SK-N-SH (cell line): ENCODE measurements at regions not wholly inside any gene's neighbourhood (a gene's known extent, or its start where the extent isn't known, plus 50 kb on each side); places are given as distances from the start of the nearest gene placed in this dataset.
A peak's percentile ranks its signal among the peaks of the same experiment; 100 is the strongest.

Experiments used
- CTCF ChIA-PET: fragments of 300-600, 350-600 bp; formaldehyde crosslinking; extraction: SDS; loops from one replicate; lab custom pipeline; 2021; lab: Yijun Ruan, JAX
- POLR2A ChIA-PET: fragments of 350-600 bp; sonication (Branson Sonifier 250); formaldehyde crosslinking; extraction: SDS; loops from one replicate; lab custom pipeline; 2020; ENCODE audit warnings: antibody characterized with exemption, inconsistent platforms; lab: Yijun Ruan, JAX
- DNase-seq: peaks from one replicate; pipeline ENCODE4 v3.0.0; 2012
- H2AFZ ChIP-seq: fragments of 200-600 bp; sonication (generic); 2 replicates; pipeline ENCODE4 v1.8.1; 2016; ENCODE audit warnings: antibody characterized with exemption, mild to moderate bottlenecking, low read depth
- H3F3A ChIP-seq: fragments of 200-600 bp; sonication (generic); replicated peaks from 2 replicates; pipeline ENCODE3; 2016; ENCODE audit warnings: antibody characterized with exemption, mild to moderate bottlenecking; ENCODE audit not compliant: insufficient read depth
- H3K27ac ChIP-seq, 2 experiments: fragments of 200-500 bp in 1 of 2; fragments of 200-600 bp in 1 of 2; sonication (Bioruptor generic) in 1 of 2; sonication (generic), shearing (Covaris generic) in 1 of 2; 2 replicates each; pipeline versions ENCODE4 v1.5.1 to v1.6.1; 2014 to 2016; ENCODE audit warnings: low read depth in 2 of 2, inconsistent platforms in 1 of 2, low read length in 1 of 2, mild to moderate bottlenecking in 1 of 2, mixed read lengths in 1 of 2
- H3K27me3 ChIP-seq: fragments of 200-600 bp; sonication (generic), shearing (Covaris generic); 2 replicates; pipeline ENCODE4 v1.6.1; 2016; ENCODE audit warnings: mixed run types; ENCODE audit not compliant: insufficient read depth
- H3K36me3 ChIP-seq, 2 experiments: fragments of 200-500 bp in 1 of 2; fragments of 200-600 bp in 1 of 2; sonication (Bioruptor generic) in 1 of 2; sonication (generic) in 1 of 2; replicated peaks in 1 of 2; 2 replicates each; pipeline versions ENCODE3 to v1.5.1; 2014 to 2016; ENCODE audit warnings: low read length in 1 of 2, mild to moderate bottlenecking in 1 of 2; ENCODE audit not compliant: insufficient read depth in 2 of 2, control insufficient read depth in 1 of 2
- H3K4me1 ChIP-seq, 2 experiments: fragments of 200-500 bp in 1 of 2; fragments of 200-600 bp in 1 of 2; sonication (Bioruptor generic) in 1 of 2; sonication (generic), shearing (Covaris generic) in 1 of 2; 2 replicates each; pipeline versions ENCODE4 v1.5.1 to v1.6.1; 2014 to 2016; ENCODE audit warnings: low read depth in 1 of 2, low read length in 1 of 2, mixed run types in 1 of 2; ENCODE audit not compliant: insufficient read depth in 2 of 2, control insufficient read depth in 1 of 2
- H3K4me2 ChIP-seq: fragments of 200-600 bp; sonication (generic), shearing (Covaris generic); 2 replicates; pipeline ENCODE4 v1.6.1; 2017; ENCODE audit warnings: mixed run types
- H3K4me3 ChIP-seq, 2 experiments: fragments of 200-500 bp in 1 of 2; fragments of 200-600 bp in 1 of 2; sonication (Bioruptor generic) in 1 of 2; sonication (generic), shearing (Covaris generic) in 1 of 2; 2 replicates each; pipeline versions ENCODE4 v1.5.1 to v1.8.1; 2014 to 2016; ENCODE audit warnings: low read depth in 2 of 2, inconsistent platforms in 1 of 2, low read length in 1 of 2, mild to moderate bottlenecking in 1 of 2, mixed read lengths in 1 of 2, moderate library complexity in 1 of 2
- H3K79me2 ChIP-seq: fragments of 200-600 bp; sonication (generic); 2 replicates; pipeline ENCODE4 v1.8.1; 2017; ENCODE audit warnings: mild to moderate bottlenecking; ENCODE audit not compliant: insufficient read depth
- H3K9ac ChIP-seq: fragments of 200-600 bp; sonication (generic); 2 replicates; pipeline ENCODE4 v1.6.1; 2017; ENCODE audit warnings: mixed run types
- H3K9me2 ChIP-seq: fragments of 200-600 bp; sonication (generic); 2 replicates; pipeline ENCODE4 v1.6.1; 2017; ENCODE audit warnings: mixed run types
- H3K9me3 ChIP-seq: fragments of 200-600 bp; sonication (generic); 2 replicates; pipeline ENCODE4 v1.6.1; 2017; ENCODE audit warnings: mixed run types, mild to moderate bottlenecking, moderate library complexity
- H4K20me1 ChIP-seq: fragments of 200-600 bp; sonication (generic); 2 replicates; pipeline ENCODE4 v1.6.1; 2017; ENCODE audit warnings: mild to moderate bottlenecking, mixed run types; ENCODE audit not compliant: insufficient read depth
- CHD2 ChIP-seq: fragments of 150-350 bp; IDR thresholded peaks from 2 replicates; pipeline ENCODE4 v1.6.1; 2018; ENCODE audit warnings: low read length; ENCODE audit not compliant: partially characterized antibody
- EZH2phosphoT487 ChIP-seq: fragments of 200-600 bp; sonication (generic); IDR thresholded peaks from 2 replicates; pipeline ENCODE4 v1.6.1; 2017; ENCODE audit warnings: low read depth, mixed run types, mild to moderate bottlenecking, antibody characterized with exemption, moderate library complexity, borderline replicate concordance
- FOSL2 ChIP-seq: IDR thresholded peaks from 2 replicates; pipeline ENCODE4 v1.4.0; 2012; ENCODE audit warnings: low read depth, mild to moderate bottlenecking, moderate library complexity, borderline replicate concordance
- FOXM1 ChIP-seq: IDR thresholded peaks from 2 replicates; pipeline ENCODE4 v1.4.0; 2012; ENCODE audit warnings: low read depth, mild to moderate bottlenecking
- GABPA ChIP-seq: IDR thresholded peaks from 2 replicates; pipeline ENCODE4 v1.4.0; 2012; ENCODE audit warnings: low read depth, mild to moderate bottlenecking
- GATA2 ChIP-seq: sonication (generic); formaldehyde crosslinking; IDR thresholded peaks from 2 replicates; pipeline ENCODE4 v1.5.0; 2020; ENCODE audit warnings: mild to moderate bottlenecking, missing genetic modification reagents
- JUND ChIP-seq: IDR thresholded peaks from 2 replicates; pipeline ENCODE4 v1.4.0; 2012
- MEF2A ChIP-seq: IDR thresholded peaks from 2 replicates; pipeline ENCODE4 v1.4.0; 2012; ENCODE audit warnings: low read depth, borderline replicate concordance
- MXI1 ChIP-seq: IDR thresholded peaks from 2 replicates; pipeline ENCODE4 v1.6.1; 2012; ENCODE audit warnings: mild to moderate bottlenecking, low read depth, low read length, improper control_type of control experiment
- NFIC ChIP-seq: IDR thresholded peaks from 2 replicates; pipeline ENCODE4 v1.4.0; 2012; ENCODE audit warnings: borderline replicate concordance
- NRF1 ChIP-seq: IDR thresholded peaks from 2 replicates; pipeline ENCODE4 v1.6.1; 2012; ENCODE audit warnings: low read depth, mild to moderate bottlenecking, low read length
- RCOR1 ChIP-seq: fragments of 150-350 bp; IDR thresholded peaks from 2 replicates; pipeline ENCODE4 v1.6.1; 2017; ENCODE audit warnings: antibody characterized with exemption, low read length
- RFX5 ChIP-seq: IDR thresholded peaks from 2 replicates; pipeline ENCODE4 v1.6.1; 2012; ENCODE audit warnings: mild to moderate bottlenecking, improper control_type of control experiment, low read length
- SIN3A ChIP-seq: IDR thresholded peaks from 2 replicates; pipeline ENCODE4 v1.6.1; 2012; ENCODE audit warnings: low read depth, mild to moderate bottlenecking, low read length, moderate library complexity, borderline replicate concordance
- SMC3 ChIP-seq: IDR thresholded peaks from 2 replicates; pipeline ENCODE4 v1.6.1; 2012; ENCODE audit warnings: low read depth, low read length, improper control_type of control experiment
- TAF1 ChIP-seq: IDR thresholded peaks from 2 replicates; pipeline ENCODE4 v1.6.1; 2012; ENCODE audit warnings: low read depth, mild to moderate bottlenecking, low read length, moderate library complexity, borderline replicate concordance
- TCF12 ChIP-seq: IDR thresholded peaks from 2 replicates; pipeline ENCODE4 v1.4.0; 2012
- YY1 ChIP-seq: IDR thresholded peaks from 2 replicates; pipeline ENCODE4 v1.4.0; 2012; ENCODE audit warnings: low read depth, mild to moderate bottlenecking
- WGBS: methylation state at CpG from one replicate; pipeline ENCODE4 v1.1.6; 2017; ENCODE audit warnings: low lambda C conversion rate; 5-methylcytosine and 5-hydroxymethylcytosine counted together
- TF ChIP-seq, protein P1 (sequence below): IDR thresholded peaks from 2 replicates; pipeline ENCODE4; 2012
- TF ChIP-seq, protein P2 (sequence below): IDR thresholded peaks from 2 replicates; pipeline ENCODE4 v1.4.0; 2012; ENCODE audit warnings: low read depth, borderline replicate concordance
- TF ChIP-seq, protein P3 (sequence below): fragments of 200-600 bp; sonication (generic); IDR thresholded peaks from 2 replicates; pipeline ENCODE4 v1.6.1; 2017; ENCODE audit warnings: antibody characterized with exemption, mild to moderate bottlenecking, moderate library complexity
- TF ChIP-seq, protein P4 (sequence below): fragments of 150-350 bp; IDR thresholded peaks from 2 replicates; pipeline ENCODE4 v1.6.1; 2016; ENCODE audit warnings: mild to moderate bottlenecking, low read depth, low read length

DNA sequence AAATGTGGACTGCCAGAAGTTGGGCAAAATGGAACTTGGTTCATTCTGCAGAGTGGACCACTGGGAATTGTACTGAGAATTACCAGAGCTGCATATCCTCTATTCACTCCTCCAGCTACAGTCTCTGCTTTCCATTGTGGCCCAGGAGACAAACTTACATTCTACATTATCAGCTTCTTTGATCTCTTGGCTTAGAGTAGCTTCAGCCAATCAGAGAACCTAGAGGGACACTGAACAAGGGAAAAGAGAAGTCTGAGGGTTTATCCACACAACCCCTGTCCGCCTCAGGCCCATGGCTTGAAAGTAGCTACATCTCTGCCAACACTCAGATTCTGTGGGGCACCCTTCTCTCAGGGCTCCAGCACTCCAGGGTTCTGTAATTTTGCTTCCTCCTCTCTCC lies 251.1 kb downstream of the TRIB2 start:
- Histone ChIP-seq H3K27me3 (no peaks in the 10 kb centered on the region), H3K9me2 (no peaks in the 10 kb centered on the region), H3K27ac (peak overlapping the region in 1 of 2 experiments; percentile 98; a peak in 2 of 4 replicates), H3K79me2 (no peaks in the 10 kb centered on the region), H3F3A (no peaks in the 10 kb centered on the region), H2AFZ (no peak overlapping the region), H3K36me3 (no peaks in the 10 kb centered on the region), H3K4me3 (no peak overlapping the region), H4K20me1 (no peaks in the 10 kb centered on the region), H3K4me1 (peaks cover 7 to 31% of the 10 kb centered on the region in 2 experiments)
- CTCF ChIA-PET: interaction anchor here (0.7 to 2.1 kb wide), 12 partner anchors 9 to 251 kb away, joined by 3 to 10 read pairs (median 4); partner anchors contain the start of gene TRIB2
- TF ChIP-seq RCOR1 (no peak), MEF2A (no peak), GATA2 (CRISPR knock-in tag) (peak; percentile 34; the same call in 1 of the 2 replicates)
- TF ChIP-seq, all 33 proteins: peak for 1
- Histone ChIP-seq H3K4me2 (no peak overlapping the region), H3K9ac (no peak overlapping the region), H3K9me3 (no peaks in the 10 kb centered on the region)
- POLR2A ChIA-PET: interaction anchor here (2.4 kb wide), 1 partner anchor 19 kb away, joined by 9 read pairs; no protein-coding TSS in a partner anchor
- DNase-seq: no peak
- 100% methylated on average over 1 of the region's 1 CpG for WGBS

DNA sequence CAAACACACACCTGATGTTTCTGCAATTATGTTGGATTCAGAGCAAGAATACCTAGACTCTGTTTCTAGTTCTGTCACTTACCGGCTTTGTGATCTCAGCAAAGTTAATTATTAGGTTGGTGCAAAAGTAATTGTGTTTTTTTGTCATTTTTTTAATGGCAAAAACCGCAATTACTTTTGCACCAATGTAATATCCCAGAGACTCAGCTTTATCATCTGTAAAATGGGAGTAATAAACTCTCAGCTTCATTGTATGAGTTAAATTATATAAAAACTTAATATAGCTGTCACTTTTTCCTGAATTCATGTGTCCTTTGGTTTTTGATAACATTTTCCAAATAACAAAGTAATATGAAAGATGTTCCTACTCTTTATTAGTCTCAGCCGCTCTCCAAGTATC lies 251.7 kb downstream of the TRIB2 start:
- WGBS: 78% methylated on average over 3 of the region's 3 CpGs
- H3K4me2 ChIP-seq: no peak overlapping the region
- H3K36me3 ChIP-seq: no peaks in the 10 kb centered on the region
- no peaks in the 10 kb centered on the region for H3K79me2 ChIP-seq
- H3K27ac ChIP-seq: peak overlapping the region in 1 of 2 experiments; percentile 1; a peak in 1 of 4 replicates
- no peaks in the 10 kb centered on the region for H3F3A ChIP-seq
- no peaks in the 10 kb centered on the region for H3K27me3 ChIP-seq
- DNase-seq: no peak
- no peaks in the 10 kb centered on the region for H3K9me3 ChIP-seq
- H3K9me2 ChIP-seq: no peaks in the 10 kb centered on the region
- no peaks in the 10 kb centered on the region for H4K20me1 ChIP-seq
- ChIA-PET CTCF (interaction anchor here (0.9 to 2.1 kb wide), 6 partner anchors 12 to 252 kb away, joined by 3 to 10 read pairs (median 6); partner anchors contain the start of gene TRIB2), POLR2A (interaction anchor here (2.4 kb wide), 1 partner anchor 20 kb away, joined by 9 read pairs; no protein-coding TSS in a partner anchor)
- no peak for TF ChIP-seq SMC3
- TF ChIP-seq, protein P1, sequence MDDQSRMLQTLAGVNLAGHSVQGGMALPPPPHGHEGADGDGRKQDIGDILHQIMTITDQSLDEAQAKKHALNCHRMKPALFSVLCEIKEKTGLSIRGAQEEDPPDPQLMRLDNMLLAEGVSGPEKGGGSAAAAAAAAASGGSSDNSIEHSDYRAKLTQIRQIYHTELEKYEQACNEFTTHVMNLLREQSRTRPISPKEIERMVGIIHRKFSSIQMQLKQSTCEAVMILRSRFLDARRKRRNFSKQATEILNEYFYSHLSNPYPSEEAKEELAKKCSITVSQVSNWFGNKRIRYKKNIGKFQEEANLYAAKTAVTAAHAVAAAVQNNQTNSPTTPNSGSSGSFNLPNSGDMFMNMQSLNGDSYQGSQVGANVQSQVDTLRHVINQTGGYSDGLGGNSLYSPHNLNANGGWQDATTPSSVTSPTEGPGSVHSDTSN: no peak
- no peak for TF ChIP-seq GABPA
- no peak for TF ChIP-seq FOSL2
- TF ChIP-seq, protein P2, sequence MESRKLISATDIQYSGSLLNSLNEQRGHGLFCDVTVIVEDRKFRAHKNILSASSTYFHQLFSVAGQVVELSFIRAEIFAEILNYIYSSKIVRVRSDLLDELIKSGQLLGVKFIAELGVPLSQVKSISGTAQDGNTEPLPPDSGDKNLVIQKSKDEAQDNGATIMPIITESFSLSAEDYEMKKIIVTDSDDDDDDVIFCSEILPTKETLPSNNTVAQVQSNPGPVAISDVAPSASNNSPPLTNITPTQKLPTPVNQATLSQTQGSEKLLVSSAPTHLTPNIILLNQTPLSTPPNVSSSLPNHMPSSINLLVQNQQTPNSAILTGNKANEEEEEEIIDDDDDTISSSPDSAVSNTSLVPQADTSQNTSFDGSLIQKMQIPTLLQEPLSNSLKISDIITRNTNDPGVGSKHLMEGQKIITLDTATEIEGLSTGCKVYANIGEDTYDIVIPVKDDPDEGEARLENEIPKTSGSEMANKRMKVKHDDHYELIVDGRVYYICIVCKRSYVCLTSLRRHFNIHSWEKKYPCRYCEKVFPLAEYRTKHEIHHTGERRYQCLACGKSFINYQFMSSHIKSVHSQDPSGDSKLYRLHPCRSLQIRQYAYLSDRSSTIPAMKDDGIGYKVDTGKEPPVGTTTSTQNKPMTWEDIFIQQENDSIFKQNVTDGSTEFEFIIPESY: no peak
- TF ChIP-seq RFX5: no peak
- no peak for TF ChIP-seq TCF12
- no peak for TF ChIP-seq CHD2
- no peak for TF ChIP-seq TAF1
- TF ChIP-seq YY1: no peak
- no peak for TF ChIP-seq JUND
- TF ChIP-seq NFIC: no peak
- TF ChIP-seq, protein P3, sequence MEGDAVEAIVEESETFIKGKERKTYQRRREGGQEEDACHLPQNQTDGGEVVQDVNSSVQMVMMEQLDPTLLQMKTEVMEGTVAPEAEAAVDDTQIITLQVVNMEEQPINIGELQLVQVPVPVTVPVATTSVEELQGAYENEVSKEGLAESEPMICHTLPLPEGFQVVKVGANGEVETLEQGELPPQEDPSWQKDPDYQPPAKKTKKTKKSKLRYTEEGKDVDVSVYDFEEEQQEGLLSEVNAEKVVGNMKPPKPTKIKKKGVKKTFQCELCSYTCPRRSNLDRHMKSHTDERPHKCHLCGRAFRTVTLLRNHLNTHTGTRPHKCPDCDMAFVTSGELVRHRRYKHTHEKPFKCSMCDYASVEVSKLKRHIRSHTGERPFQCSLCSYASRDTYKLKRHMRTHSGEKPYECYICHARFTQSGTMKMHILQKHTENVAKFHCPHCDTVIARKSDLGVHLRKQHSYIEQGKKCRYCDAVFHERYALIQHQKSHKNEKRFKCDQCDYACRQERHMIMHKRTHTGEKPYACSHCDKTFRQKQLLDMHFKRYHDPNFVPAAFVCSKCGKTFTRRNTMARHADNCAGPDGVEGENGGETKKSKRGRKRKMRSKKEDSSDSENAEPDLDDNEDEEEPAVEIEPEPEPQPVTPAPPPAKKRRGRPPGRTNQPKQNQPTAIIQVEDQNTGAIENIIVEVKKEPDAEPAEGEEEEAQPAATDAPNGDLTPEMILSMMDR: no peak
- no peak for TF ChIP-seq SIN3A
- TF ChIP-seq EZH2phosphoT487: no peak
- no peak for TF ChIP-seq MXI1
- TF ChIP-seq, protein P4, sequence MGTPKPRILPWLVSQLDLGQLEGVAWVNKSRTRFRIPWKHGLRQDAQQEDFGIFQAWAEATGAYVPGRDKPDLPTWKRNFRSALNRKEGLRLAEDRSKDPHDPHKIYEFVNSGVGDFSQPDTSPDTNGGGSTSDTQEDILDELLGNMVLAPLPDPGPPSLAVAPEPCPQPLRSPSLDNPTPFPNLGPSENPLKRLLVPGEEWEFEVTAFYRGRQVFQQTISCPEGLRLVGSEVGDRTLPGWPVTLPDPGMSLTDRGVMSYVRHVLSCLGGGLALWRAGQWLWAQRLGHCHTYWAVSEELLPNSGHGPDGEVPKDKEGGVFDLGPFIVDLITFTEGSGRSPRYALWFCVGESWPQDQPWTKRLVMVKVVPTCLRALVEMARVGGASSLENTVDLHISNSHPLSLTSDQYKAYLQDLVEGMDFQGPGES: no peak
- no peak for TF ChIP-seq FOXM1
- no peak for TF ChIP-seq NRF1
- H2AFZ ChIP-seq: no peak overlapping the region
- H3K9ac ChIP-seq: no peak overlapping the region
- no peak overlapping the region for H3K4me3 ChIP-seq
- peaks cover 7 to 31% of the 10 kb centered on the region in 2 experiments for H3K4me1 ChIP-seq
